K562 (cell line): ENCODE measurements at regions not wholly inside any gene's neighbourhood (a gene's known extent, or its start where the extent isn't known, plus 50 kb on each side); places are given as distances from the start of the nearest gene placed in this dataset.

Experiments used
- ATAC-seq: fragments of 200-7000 bp; cut with Tn5 transposase; 3 replicates; pipeline ENCODE4 v1.9.1; 2020; ENCODE audit warnings: moderate library complexity
- BruUV-seq: library from RNA; stranded (reverse); fragments of 400-500 nt; replicated peaks from 2 replicates; lab custom pipeline; 2021; lab: Mats Ljungman, UMichigan
- CTCF ChIA-PET: fragments of 300-600 bp; formaldehyde crosslinking; extraction: SDS; loops from one replicate; lab custom pipeline; 2021; ENCODE audit warnings: low intra/inter-chr PET ratio; lab: Yijun Ruan, JAX
- POLR2A ChIA-PET: fragments of 300-600, 350-650 bp; sonication (Branson Sonifier 250); formaldehyde crosslinking; extraction: SDS; loops from one replicate; lab custom pipeline; 2021; ENCODE audit warnings: antibody characterized with exemption, inconsistent platforms; lab: Yijun Ruan, JAX
- DNase-seq, 4 experiments: peaks; one replicate each; pipeline versions ENCODE4 v3.0.0 to v3.0.0-alpha.2; 2011 to 2018; ENCODE audit warnings: low spot score in 3 of 4, mixed read lengths in 3 of 4; ENCODE audit errors: extremely low read depth in 1 of 4
- FAIRE-seq: peaks from 2 replicates; lab custom pipeline; 2011; peaks lifted over from hg19 to GRCh38; lab: Jason Lieb, UNC
- H2AFZ ChIP-seq: 2 replicates; pipeline ENCODE4 v1.6.0; 2011; ENCODE audit warnings: low read depth, low read length, control low read depth, inconsistent platforms
- H3K27ac ChIP-seq: fragments of 200-600 bp; 3 replicates; pipeline ENCODE4 v1.8.0; 2011; ENCODE audit warnings: low read depth, mild to moderate bottlenecking, control low read depth, inconsistent platforms, low read length, moderate library complexity, mixed read lengths; ENCODE audit errors: extremely low read depth
- H3K27me3 ChIP-seq, 2 experiments: fragments of 300-600 bp in 1 of 2; 2 replicates in 1 of 2; 3 replicates in 1 of 2; pipeline versions ENCODE4 v1.6.0 to v1.8.0; 2011; ENCODE audit warnings: inconsistent platforms in 2 of 2, low read length in 2 of 2, mild to moderate bottlenecking in 1 of 2, mixed read lengths in 1 of 2, moderate library complexity in 1 of 2; ENCODE audit not compliant: control insufficient read depth in 2 of 2, insufficient read depth in 2 of 2
- H3K36me3 ChIP-seq: fragments of 300-600 bp; 3 replicates; pipeline ENCODE4 v1.8.0; 2011; ENCODE audit warnings: mild to moderate bottlenecking, low read length, inconsistent platforms; ENCODE audit not compliant: control insufficient read depth, insufficient read depth
- H3K4me1 ChIP-seq, 2 experiments: fragments of 200-600 bp in 1 of 2; replicated peaks in 1 of 2; 2 replicates in 1 of 2; 3 replicates in 1 of 2; pipeline versions ENCODE4 v1.5.1 to v1.8.0; 2011; ENCODE audit warnings: inconsistent platforms in 2 of 2, low read length in 2 of 2, mild to moderate bottlenecking in 1 of 2, mixed read lengths in 1 of 2, moderate library complexity in 1 of 2; ENCODE audit not compliant: control insufficient read depth in 2 of 2, insufficient read depth in 2 of 2
- H3K4me2 ChIP-seq: 2 replicates; pipeline ENCODE4 v1.6.1; 2011; ENCODE audit warnings: low read length, control low read depth, inconsistent platforms, mixed read lengths; ENCODE audit not compliant: insufficient read depth
- H3K4me3 ChIP-seq: fragments of 200-600 bp; sonication (generic), shearing (Covaris generic); 2 replicates; pipeline ENCODE4 v1.5.1; 2016; ENCODE audit warnings: control low read depth, inconsistent platforms
- H3K79me2 ChIP-seq: fragments of 200-600 bp; 3 replicates; pipeline ENCODE4 v1.8.0; 2011; ENCODE audit warnings: low read length, inconsistent platforms; ENCODE audit not compliant: control insufficient read depth, insufficient read depth
- H3K9ac ChIP-seq, 2 experiments: 2 replicates each; pipeline versions ENCODE4 v1.6.0 to v1.6.1; 2011; ENCODE audit warnings: low read depth in 2 of 2, low read length in 2 of 2, control low read depth in 1 of 2, inconsistent platforms in 1 of 2, mild to moderate bottlenecking in 1 of 2, mixed read lengths in 1 of 2; ENCODE audit not compliant: insufficient read depth in 1 of 2
- H3K9me1 ChIP-seq: one replicate; pipeline ENCODE4 v1.6.0; 2011; ENCODE audit warnings: inconsistent platforms, mild to moderate bottlenecking, low read length, moderate library complexity; ENCODE audit not compliant: control insufficient read depth, insufficient read depth
- H3K9me3 ChIP-seq: replicated peaks from 2 replicates; pipeline ENCODE4 v1.5.1; 2011; ENCODE audit warnings: low read depth, low read length, inconsistent platforms; ENCODE audit not compliant: control insufficient read depth, insufficient read depth
- H4K20me1 ChIP-seq: replicated peaks from 2 replicates; pipeline ENCODE4 v1.6.1; 2011; ENCODE audit warnings: low read length, inconsistent platforms, mixed read lengths; ENCODE audit not compliant: control insufficient read depth, insufficient read depth
- C11orf30 ChIP-seq: fragments of 450-650 bp; IDR thresholded peaks from 2 replicates; pipeline ENCODE4 v1.6.1; 2016; ENCODE audit warnings: low read depth, mild to moderate bottlenecking
- FIP1L1 ChIP-seq: fragments of 200-400 bp; formaldehyde crosslinking; IDR thresholded peaks from 2 replicates; pipeline ENCODE4 v1.6.1; 2018; ENCODE audit warnings: mild to moderate bottlenecking, low read depth, low read length; ENCODE audit not compliant: poor library complexity, severe bottlenecking
- U2AF1 ChIP-seq: fragments of 200-400 bp; formaldehyde crosslinking; optimal IDR thresholded peaks from 2 replicates; pipeline ENCODE3; 2017; ENCODE audit warnings: mild to moderate bottlenecking, low read depth, low read length, moderate library complexity
- ZNF24 ChIP-seq: fragments of 450-650 bp; IDR thresholded peaks from 2 replicates; pipeline ENCODE4 v1.6.1; 2016
- ZNF282 ChIP-seq: sonication (generic); formaldehyde crosslinking; IDR thresholded peaks from 2 replicates; pipeline ENCODE4 v1.8.1; 2023; ENCODE audit warnings: missing genetic modification reagents
- ZNF586 ChIP-seq: fragments of 450-650 bp; formaldehyde crosslinking; conservative IDR thresholded peaks from 2 replicates; pipeline ENCODE4 v1.4.0; 2020; ENCODE audit warnings: mild to moderate bottlenecking, moderate library complexity
- ZNF79 ChIP-seq: fragments of 250-450 bp; sonication (Bioruptor Pico); IDR thresholded peaks from 2 replicates; pipeline ENCODE4 v1.4.0; 2020; ENCODE audit warnings: low read depth, mild to moderate bottlenecking, moderate library complexity
- WGBS: fragments of 100-300 bp; shearing (Covaris generic); methylation state at CpG from one replicate; pipeline ENCODE4 v1.1.6; 2016; ENCODE audit warnings: low coverage, mixed read lengths; ENCODE audit not compliant: insufficient coverage; ENCODE audit errors: missing lambda C conversion rate; 5-methylcytosine and 5-hydroxymethylcytosine counted together
- in situ Hi-C: fragments of 300-500 bp; cut with MboI; formaldehyde crosslinking; loops from 4 replicates; pipeline ENCODE4 v1.15.0; 2018; ENCODE audit warnings: inconsistent platforms, mixed read lengths
- intact Hi-C: fragments of 100-400 bp; cut with micrococcal nuclease; formaldehyde crosslinking; loops from 2 replicates; pipeline ENCODE4 v1.14.2; 2022

DNA sequence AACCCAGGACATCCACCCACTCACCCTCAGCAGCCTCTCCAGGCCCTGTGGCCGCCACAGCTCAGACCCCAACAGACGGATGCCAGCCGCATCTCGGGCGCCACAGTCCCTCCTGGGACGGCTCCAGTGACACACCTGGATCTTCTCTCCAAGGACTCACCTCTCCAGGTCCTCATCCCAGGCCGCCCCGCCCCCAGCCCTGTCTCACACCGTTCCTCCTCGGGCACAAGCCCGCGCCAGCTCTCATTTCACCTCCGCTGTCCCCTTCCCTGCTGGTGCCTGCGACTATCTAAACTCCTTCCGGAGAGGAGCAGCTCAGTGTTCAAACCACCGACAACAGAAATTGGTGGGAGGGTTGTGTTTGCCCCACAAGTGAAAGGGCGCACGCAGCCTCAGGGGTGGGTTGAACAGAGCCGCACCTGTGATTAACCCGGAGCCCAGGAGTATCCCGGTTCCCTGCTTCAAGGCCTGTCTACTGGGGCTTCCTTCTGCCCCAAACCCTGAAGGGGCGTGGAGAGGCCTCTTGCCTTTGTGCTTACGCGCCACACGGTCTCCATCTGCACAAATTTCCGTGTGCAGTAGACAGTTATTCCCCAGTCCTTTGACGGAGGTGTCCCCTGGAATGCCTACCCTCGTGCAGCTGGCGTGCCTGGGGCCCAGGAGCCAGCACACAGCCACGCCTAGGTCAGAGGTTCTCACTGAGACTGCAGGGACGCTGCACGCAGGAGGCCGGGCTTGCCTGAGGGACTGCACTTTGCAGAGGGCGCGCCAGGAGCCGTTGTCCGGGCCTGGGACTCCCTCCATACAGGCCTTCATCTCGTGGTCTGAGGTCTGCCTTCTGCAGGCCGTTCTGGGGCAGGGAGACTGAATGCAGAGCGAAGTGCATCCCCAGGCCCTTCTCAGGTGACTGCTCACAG, 232.7 kb downstream of the DLL1 start:
- no TSS peak for BruUV-seq
- Histone ChIP-seq H3K9me1 (no peaks in the 10 kb centered on the region), H4K20me1 (no peaks in the 10 kb centered on the region), H3K9ac (no peak overlapping the region), H3K27ac (no peak overlapping the region), H3K4me3 (no peak overlapping the region), H3K9me3 (no peaks in the 10 kb centered on the region), H3K4me2 (no peak overlapping the region), H3K4me1 (peaks cover 0 to 4% of the 10 kb centered on the region in 2 experiments; a peak in 1 of 5 replicates), H3K79me2 (no peaks in the 10 kb centered on the region), H3K27me3 (peaks cover 6 to 39% of the 10 kb centered on the region in 2 experiments; a peak in 3 of 5 replicates), H2AFZ (no peak overlapping the region), H3K36me3 (no peaks in the 10 kb centered on the region)
- 2% methylated on average over 40 of the region's 40 CpGs for WGBS
- no peak for FAIRE-seq
- ChIA-PET POLR2A (no interaction called here), CTCF (no interaction called here)
- intact Hi-C loops, result no loop called here
- no peak for ATAC-seq
- in situ Hi-C loops, result no loop called here
- TF ChIP-seq ZNF282 (no peak), ZNF79 (CRISPR knock-in tag) (no peak), ZNF24 (no peak), FIP1L1 (no peak), ZNF586 (no peak), C11orf30 (no peak), U2AF1 (no peak)
- no peak for DNase-seq
